WI38 (cell line): ENCODE measurements at regions not wholly inside any gene's neighbourhood (a gene's known extent, or its start where the extent isn't known, plus 50 kb on each side); places are given as distances from the start of the nearest gene placed in this dataset.
"Not testable (repeated sequence)": the region's sequence is repeated elsewhere in the genome, so short reads cannot be mapped to it uniquely, and the experiment has no call there.

ENCODE experiments used
- H3K4me3 ChIP-seq: 2 replicates; pipeline ENCODE4 v1.5.1; 2011; ENCODE audit warnings: low read depth, mild to moderate bottlenecking, control low read depth, low read length
- CTCF ChIP-seq: IDR thresholded peaks from 2 replicates; pipeline ENCODE4 v1.5.1; 2012; ENCODE audit warnings: low read depth, mild to moderate bottlenecking, control low read depth, low read length

- no peak overlapping the region for H3K4me3 ChIP-seq
- TF ChIP-seq CTCF: no peak
Measured at GRCh38 chr10:44259090-44259874, 125.6 kb downstream of the CXCL12 start.

GRCh38 chr10:44258460-44259089 lies 126.3 kb downstream of the CXCL12 start:
- TF ChIP-seq CTCF: no peak
- no peak overlapping the region for H3K4me3 ChIP-seq

GRCh38 chr10:44258019-44258418 lies 126.9 kb downstream of the CXCL12 start:
- H3K4me3 ChIP-seq: no peak overlapping the region
- TF ChIP-seq CTCF: no peak

GRCh38 chr10:44253769-44254462 lies 131.0 kb downstream of the CXCL12 start:
- no peak for TF ChIP-seq CTCF
- H3K4me3 ChIP-seq: no peak overlapping the region

GRCh38 chr10:44252631-44253030 lies 132.3 kb downstream of the CXCL12 start:
- not testable (repeated sequence) for H3K4me3 ChIP-seq

- H3K4me3 ChIP-seq: not testable (repeated sequence)
Measured at GRCh38 chr10:44249933-44250332, 135.0 kb downstream of the CXCL12 start.

- no peak overlapping the region for H3K4me3 ChIP-seq
- TF ChIP-seq CTCF: no peak
Measured at GRCh38 chr10:44249490-44249889, 135.4 kb downstream of the CXCL12 start.

GRCh38 chr10:44246700-44247099 lies 138.2 kb downstream of the CXCL12 start:
- not testable (repeated sequence) for H3K4me3 ChIP-seq

- not testable (repeated sequence) for H3K4me3 ChIP-seq
Measured at GRCh38 chr10:44246287-44246686, 138.6 kb downstream of the CXCL12 start.
